Mesenchymal stem cell (in vitro differentiated cells and primary cell): ENCODE measurements at regions not wholly inside any gene's neighbourhood (a gene's known extent, or its start where the extent isn't known, plus 50 kb on each side); places are given as distances from the start of the nearest gene placed in this dataset.

Experiments
- DNase-seq: peaks from one replicate; pipeline ENCODE4 v3.0.0-alpha.2; 2013
- H2AFZ ChIP-seq: one replicate; pipeline ENCODE4 v1.6.1; 2013; ENCODE audit warnings: low read depth, mild to moderate bottlenecking, control low read depth, inconsistent platforms, low read length, moderate library complexity
- H2AK5ac ChIP-seq: 2 replicates; pipeline ENCODE4 v1.6.1; 2013; ENCODE audit warnings: low read length, moderate library complexity, mild to moderate bottlenecking, inconsistent platforms; ENCODE audit not compliant: severe bottlenecking
- H2BK120ac ChIP-seq: one replicate; pipeline ENCODE4 v1.6.1; 2013; ENCODE audit warnings: low read depth, mild to moderate bottlenecking, inconsistent platforms, low read length, moderate library complexity
- H2BK12ac ChIP-seq, 2 experiments: one replicate each; pipeline ENCODE4 v1.6.1; 2013; ENCODE audit warnings: inconsistent platforms in 2 of 2, low read length in 2 of 2, mild to moderate bottlenecking in 2 of 2, moderate library complexity in 2 of 2, control low read depth in 1 of 2
- H2BK15ac ChIP-seq: one replicate; pipeline ENCODE4 v1.6.1; 2013; ENCODE audit warnings: mild to moderate bottlenecking, low read depth, inconsistent platforms; ENCODE audit not compliant: poor library complexity, severe bottlenecking
- H2BK5ac ChIP-seq: 2 replicates; pipeline ENCODE4 v1.6.1; 2013; ENCODE audit warnings: low read depth, mild to moderate bottlenecking, low read length, control low read depth, inconsistent platforms; ENCODE audit not compliant: poor library complexity, severe bottlenecking
- H3K14ac ChIP-seq, 2 experiments: one replicate each; pipeline ENCODE4 v1.6.1; 2013; ENCODE audit warnings: inconsistent platforms in 2 of 2, low read length in 2 of 2, control low read depth in 1 of 2, mild to moderate bottlenecking in 1 of 2, moderate library complexity in 1 of 2
- H3K18ac ChIP-seq, 2 experiments: one replicate each; pipeline ENCODE4 v1.6.1; 2013; ENCODE audit warnings: inconsistent platforms in 2 of 2, low read length in 2 of 2, control low read depth in 1 of 2, low read depth in 1 of 2, mild to moderate bottlenecking in 1 of 2
- H3K23ac ChIP-seq, 2 experiments: one replicate each; pipeline ENCODE4 v1.6.1; 2013; ENCODE audit warnings: inconsistent platforms in 2 of 2, low read length in 2 of 2, mild to moderate bottlenecking in 2 of 2, moderate library complexity in 2 of 2, control low read depth in 1 of 2
- H3K27ac ChIP-seq: 2 replicates; pipeline ENCODE4 v1.5.1; 2013; ENCODE audit warnings: mild to moderate bottlenecking, moderate library complexity, low read length, control low read depth, inconsistent platforms; ENCODE audit not compliant: poor library complexity, severe bottlenecking
- H3K27me3 ChIP-seq, 2 experiments: 2 replicates each; pipeline versions ENCODE4 v1.6.1 to v1.7.0; 2013; ENCODE audit warnings: low read length in 2 of 2, mild to moderate bottlenecking in 2 of 2, moderate library complexity in 2 of 2, control low read depth in 1 of 2, inconsistent platforms in 1 of 2; ENCODE audit not compliant: control insufficient read depth in 1 of 2, insufficient read depth in 1 of 2
- H3K36me3 ChIP-seq, 2 experiments: 2 replicates each; pipeline versions ENCODE4 v1.6.1 to v1.7.0; 2013; ENCODE audit warnings: low read length in 2 of 2, control low read depth in 1 of 2, inconsistent platforms in 1 of 2, low read depth in 1 of 2, mild to moderate bottlenecking in 1 of 2; ENCODE audit not compliant: insufficient read depth in 2 of 2, control insufficient read depth in 1 of 2
- H3K4ac ChIP-seq, 2 experiments: one replicate each; pipeline ENCODE4 v1.6.1; 2013; ENCODE audit warnings: inconsistent platforms in 2 of 2, low read length in 2 of 2, mild to moderate bottlenecking in 2 of 2, moderate library complexity in 2 of 2, control low read depth in 1 of 2, low read depth in 1 of 2
- H3K4me1 ChIP-seq: 2 replicates; pipeline ENCODE4 v1.6.1; 2013; ENCODE audit warnings: low read depth, low read length, control low read depth; ENCODE audit not compliant: control insufficient read depth, insufficient read depth
- H3K4me2 ChIP-seq: 2 replicates; pipeline ENCODE4 v1.6.1; 2013; ENCODE audit warnings: low read length, mild to moderate bottlenecking, inconsistent platforms; ENCODE audit not compliant: poor library complexity, severe bottlenecking
- H3K4me3 ChIP-seq, 2 experiments: 2 replicates each; pipeline versions ENCODE4 v1.5.1 to v1.7.0; 2013; ENCODE audit warnings: low read length in 2 of 2, mild to moderate bottlenecking in 2 of 2, control low read depth in 1 of 2, low read depth in 1 of 2; ENCODE audit not compliant: insufficient read depth in 1 of 2
- H3K79me1 ChIP-seq: replicated peaks from 2 replicates; pipeline ENCODE4 v1.6.1; 2013; ENCODE audit warnings: mild to moderate bottlenecking, control low read depth, low read length, inconsistent platforms; ENCODE audit not compliant: poor library complexity, severe bottlenecking
- H3K9ac ChIP-seq: 2 replicates; pipeline ENCODE4 v1.7.0; 2013; ENCODE audit warnings: mild to moderate bottlenecking, low read length, moderate library complexity
- H3K9me3 ChIP-seq: 2 replicates; pipeline ENCODE4 v1.7.0; 2013; ENCODE audit warnings: mild to moderate bottlenecking, low read length; ENCODE audit not compliant: control insufficient read depth
- H4K8ac ChIP-seq: one replicate; pipeline ENCODE4 v1.6.1; 2013; ENCODE audit warnings: inconsistent platforms, mild to moderate bottlenecking, low read length, moderate library complexity
- H4K91ac ChIP-seq: one replicate; pipeline ENCODE4 v1.6.1; 2013; ENCODE audit warnings: mild to moderate bottlenecking, low read length, inconsistent platforms
- whole genome bisulfite sequencing: methylation state at CpG from one replicate; pipeline ENCODE4 v1.1.7; 2013; ENCODE audit warnings: mixed read lengths; 5-methylcytosine and 5-hydroxymethylcytosine counted together

DNA sequence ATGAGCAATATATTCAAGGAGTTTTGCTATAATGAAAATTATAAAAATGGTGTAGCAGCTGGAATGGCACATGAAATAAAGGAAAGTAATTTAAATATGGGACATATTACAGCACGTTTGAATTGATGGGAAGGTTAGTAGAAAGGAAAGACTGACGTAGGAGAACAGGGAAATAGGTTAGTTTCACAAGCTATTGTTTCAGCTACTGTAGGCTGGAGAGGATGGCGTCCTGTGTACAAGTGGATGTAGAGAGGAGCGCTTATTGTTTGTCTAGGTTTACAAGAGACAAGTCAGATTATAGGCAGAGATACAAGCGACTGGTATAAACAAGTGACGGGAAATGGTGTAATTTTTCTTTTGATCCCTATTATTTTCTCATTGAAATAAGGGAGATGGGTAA, 431.2 kb upstream of the PDE3A start:
- H3K9me3 ChIP-seq = no peaks in the 10 kb centered on the region
- H2BK5ac ChIP-seq = no peak overlapping the region
- no peak overlapping the region for H3K4ac ChIP-seq
- H2BK15ac ChIP-seq = no peak overlapping the region
- H3K36me3 ChIP-seq = no peaks in the 10 kb centered on the region
- H3K23ac ChIP-seq = no peak overlapping the region
- H3K4me2 ChIP-seq = no peak overlapping the region
- H3K9ac ChIP-seq = no peak overlapping the region
- no peak overlapping the region for H4K91ac ChIP-seq
- H2AFZ ChIP-seq = no peak overlapping the region
- H2BK120ac ChIP-seq = no peak overlapping the region
- no peak overlapping the region for H3K18ac ChIP-seq
- no peak overlapping the region for H3K14ac ChIP-seq
- H2AK5ac ChIP-seq = no peak overlapping the region
- H4K8ac ChIP-seq = no peak overlapping the region
- H3K79me1 ChIP-seq = no peaks in the 10 kb centered on the region
- H3K27me3 ChIP-seq = no peaks in the 10 kb centered on the region
- H3K27ac ChIP-seq = no peak overlapping the region
- H3K4me1 ChIP-seq = no peaks in the 10 kb centered on the region
- no peak overlapping the region for H3K4me3 ChIP-seq
- WGBS = 94% methylated on average over 6 of the region's 6 CpGs
- no peak for DNase-seq
- H2BK12ac ChIP-seq = no peak overlapping the region

GRCh38 chr12:19938031-19938430, 430.3 kb upstream of the PDE3A start:
- Histone ChIP-seq H3K4me2 (no peak overlapping the region), H3K79me1 (no peaks in the 10 kb centered on the region), H3K9me3 (no peaks in the 10 kb centered on the region), H3K36me3 (no peaks in the 10 kb centered on the region), H2BK12ac (no peak overlapping the region), H3K27ac (no peak overlapping the region), H3K4me3 (no peak overlapping the region), H3K9ac (no peak overlapping the region), H4K8ac (no peak overlapping the region), H2AK5ac (no peak overlapping the region), H2AFZ (no peak overlapping the region), H3K4me1 (no peaks in the 10 kb centered on the region), H4K91ac (no peak overlapping the region), H2BK15ac (no peak overlapping the region), H3K14ac (no peak overlapping the region), H3K27me3 (no peaks in the 10 kb centered on the region), H2BK120ac (no peak overlapping the region), H2BK5ac (no peak overlapping the region), H3K18ac (no peak overlapping the region), H3K4ac (no peak overlapping the region), H3K23ac (no peak overlapping the region)
- WGBS = 62% methylated on average over 2 of the region's 2 CpGs
- DNase-seq = no peak

- Histone ChIP-seq H4K8ac (no peak overlapping the region), H3K23ac (no peak overlapping the region), H3K4me1 (no peaks in the 10 kb centered on the region), H3K79me1 (no peaks in the 10 kb centered on the region), H3K27me3 (no peaks in the 10 kb centered on the region), H4K91ac (no peak overlapping the region), H3K4ac (no peak overlapping the region), H2AFZ (no peak overlapping the region), H2BK12ac (no peak overlapping the region), H3K4me2 (no peak overlapping the region), H2BK15ac (no peak overlapping the region), H3K4me3 (no peak overlapping the region), H3K18ac (no peak overlapping the region), H3K27ac (no peak overlapping the region), H3K9me3 (no peaks in the 10 kb centered on the region), H2BK120ac (no peak overlapping the region), H3K9ac (no peak overlapping the region), H2AK5ac (no peak overlapping the region), H3K14ac (no peak overlapping the region), H3K36me3 (no peaks in the 10 kb centered on the region), H2BK5ac (no peak overlapping the region)
- DNase-seq = no peak
- 100% methylated on average over 1 of the region's 1 CpG for WGBS
These were observed 429.8 kb upstream of the PDE3A start for GRCh38 chr12:19938491-19938890.

- Histone ChIP-seq H3K23ac (no peak overlapping the region), H4K91ac (no peak overlapping the region), H2AFZ (no peak overlapping the region), H3K79me1 (no peaks in the 10 kb centered on the region), H3K27me3 (no peaks in the 10 kb centered on the region), H3K4me3 (no peak overlapping the region), H3K4me2 (no peak overlapping the region), H2BK12ac (no peak overlapping the region), H3K36me3 (no peaks in the 10 kb centered on the region), H3K4ac (no peak overlapping the region), H3K4me1 (no peaks in the 10 kb centered on the region), H3K9me3 (no peaks in the 10 kb centered on the region), H3K9ac (no peak overlapping the region), H2BK120ac (no peak overlapping the region), H4K8ac (no peak overlapping the region), H2BK15ac (no peak overlapping the region), H3K14ac (no peak overlapping the region), H3K27ac (no peak overlapping the region), H2BK5ac (no peak overlapping the region), H3K18ac (no peak overlapping the region), H2AK5ac (no peak overlapping the region)
- 100% methylated on average over 2 of the region's 4 CpGs for WGBS
- no peak for DNase-seq
These were observed 428.1 kb upstream of the PDE3A start for GRCh38 chr12:19940267-19940666.
